Erythroblast (primary cell): ENCODE measurements at regions not wholly inside any gene's neighbourhood (a gene's known extent, or its start where the extent isn't known, plus 50 kb on each side); places are given as distances from the start of the nearest gene placed in this dataset.
A peak's percentile ranks its signal among the peaks of the same experiment; 100 is the strongest.
"Not testable (repeated sequence)": the region's sequence is repeated elsewhere in the genome, so short reads cannot be mapped to it uniquely, and the experiment has no call there.

Source experiments
- DNase-seq, 2 experiments: peaks; one replicate each; lab custom pipeline; 2025; lab: John Stamatoyannopoulos, UW
- GATA1 ChIP-seq: IDR thresholded peaks from 2 replicates; pipeline ENCODE4 v1.6.1; 2011; ENCODE audit warnings: low read depth, mild to moderate bottlenecking, control low read depth, low read length, moderate library complexity
- POLR2A ChIP-seq: IDR thresholded peaks from 2 replicates; pipeline ENCODE4 v1.6.1; 2011; ENCODE audit warnings: mild to moderate bottlenecking, low read length

- no peak for DNase-seq
- TF ChIP-seq GATA1 (no peak), POLR2A (no peak)
These were observed 100.2 kb downstream of the C11orf87 start for GRCh38 chr11:109522116-109522755.

- not testable (repeated sequence) for DNase-seq
These were observed 103.6 kb downstream of the C11orf87 start for GRCh38 chr11:109525636-109526035.

- no peak for DNase-seq
- TF ChIP-seq POLR2A: no peak
- no peak for TF ChIP-seq GATA1
These were observed 104.1 kb downstream of the C11orf87 start for GRCh38 chr11:109526061-109526460.

GRCh38 chr11:109526931-109527330 is 104.9 kb downstream of the C11orf87 start:
- no peak for DNase-seq
- TF ChIP-seq GATA1 (no peak), POLR2A (no peak)

- no peak for TF ChIP-seq GATA1
- TF ChIP-seq POLR2A: no peak
- DNase-seq: no peak
These were observed 105.5 kb downstream of the C11orf87 start for GRCh38 chr11:109527496-109527895.

GRCh38 chr11:109547356-109548027 is 125.5 kb downstream of the C11orf87 start:
- TF ChIP-seq POLR2A (no peak), GATA1 (no peak)

GRCh38 chr11:109552376-109552775 is 130.4 kb downstream of the C11orf87 start:
- DNase-seq: no peak
- TF ChIP-seq POLR2A: no peak
- no peak for TF ChIP-seq GATA1

More at GRCh38 chr11:109547356-109548027, 125.5 kb downstream of the C11orf87 start:
- DNase-seq: no peak

GRCh38 chr11:109553284-109553683 is 131.3 kb downstream of the C11orf87 start:
- TF ChIP-seq POLR2A: no peak
- TF ChIP-seq GATA1: no peak
- no peak for DNase-seq

- TF ChIP-seq POLR2A (no peak), GATA1 (no peak)
- DNase-seq: no peak
These were observed 133.0 kb downstream of the C11orf87 start for GRCh38 chr11:109554951-109555350.

- TF ChIP-seq GATA1 (no peak), POLR2A (no peak)
- no peak for DNase-seq
These were observed 142.3 kb downstream of the C11orf87 start for GRCh38 chr11:109564241-109564640.

- TF ChIP-seq GATA1: no peak
- TF ChIP-seq POLR2A: no peak
- no peak for DNase-seq
These were observed 160.5 kb downstream of the C11orf87 start for GRCh38 chr11:109582470-109582869.

GRCh38 chr11:109584001-109584972 is 162.3 kb downstream of the C11orf87 start:
- DNase-seq: peak in 1 of 2 experiments; percentile 1
- TF ChIP-seq POLR2A: no peak
- TF ChIP-seq GATA1: no peak

GRCh38 chr11:109586789-109587188 is 164.8 kb downstream of the C11orf87 start:
- no peak for DNase-seq
- TF ChIP-seq GATA1 (no peak), POLR2A (no peak)

- TF ChIP-seq GATA1 (no peak), POLR2A (no peak)
These were observed 168.8 kb downstream of the C11orf87 start for GRCh38 chr11:109590782-109591181.

More at GRCh38 chr11:109590782-109591181, 168.8 kb downstream of the C11orf87 start:
- DNase-seq: no peak
